Peyer's patch (tissue), 4 donors: ENCODE measurements at regions not wholly inside any gene's neighbourhood (a gene's known extent, or its start where the extent isn't known, plus 50 kb on each side); places are given as distances from the start of the nearest gene placed in this dataset.
"Not testable (repeated sequence)": the region's sequence is repeated elsewhere in the genome, so short reads cannot be mapped to it uniquely, and the experiment has no call there.

Experiments
- POLR2A ChIP-seq, 2 donors: fragments of 450-650 bp; IDR thresholded peaks; one replicate each; pipeline ENCODE4 v1.5.1; 2017; ENCODE audit warnings: antibody characterized with exemption in 2 of 2, mild to moderate bottlenecking in 2 of 2, moderate library complexity in 2 of 2
- TF ChIP-seq, protein P1 (sequence below), 6 experiments: fragments of 450-650 bp in 4 of 6; fragments of 200-600 bp in 2 of 6; sonication (generic) in 1 of 6; IDR thresholded peaks; one replicate each; pipeline ENCODE4 v1.5.1; 2017 to 2019; ENCODE audit warnings: antibody characterized with exemption in 6 of 6, mild to moderate bottlenecking in 3 of 6, moderate library complexity in 1 of 6

DNA sequence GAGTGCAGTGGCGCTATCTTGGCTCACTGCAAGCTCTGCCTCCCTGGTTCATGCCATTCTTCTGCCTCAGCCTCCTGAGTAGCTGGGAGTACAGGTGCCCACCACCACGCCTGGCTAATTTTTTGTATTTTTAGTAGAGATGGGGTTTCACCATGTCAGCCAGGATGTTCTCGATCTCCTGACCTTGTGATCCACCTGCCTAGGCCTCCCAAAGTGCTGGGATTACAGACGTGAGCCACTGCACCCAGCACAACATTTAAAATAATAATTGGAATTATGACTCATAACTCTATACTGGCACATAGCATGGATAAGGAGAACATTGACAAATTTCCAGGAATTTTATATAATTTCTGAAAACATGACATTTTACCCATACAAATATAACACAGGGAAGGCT is 54.2 kb downstream of the DBET start:
- TF ChIP-seq, protein P1, sequence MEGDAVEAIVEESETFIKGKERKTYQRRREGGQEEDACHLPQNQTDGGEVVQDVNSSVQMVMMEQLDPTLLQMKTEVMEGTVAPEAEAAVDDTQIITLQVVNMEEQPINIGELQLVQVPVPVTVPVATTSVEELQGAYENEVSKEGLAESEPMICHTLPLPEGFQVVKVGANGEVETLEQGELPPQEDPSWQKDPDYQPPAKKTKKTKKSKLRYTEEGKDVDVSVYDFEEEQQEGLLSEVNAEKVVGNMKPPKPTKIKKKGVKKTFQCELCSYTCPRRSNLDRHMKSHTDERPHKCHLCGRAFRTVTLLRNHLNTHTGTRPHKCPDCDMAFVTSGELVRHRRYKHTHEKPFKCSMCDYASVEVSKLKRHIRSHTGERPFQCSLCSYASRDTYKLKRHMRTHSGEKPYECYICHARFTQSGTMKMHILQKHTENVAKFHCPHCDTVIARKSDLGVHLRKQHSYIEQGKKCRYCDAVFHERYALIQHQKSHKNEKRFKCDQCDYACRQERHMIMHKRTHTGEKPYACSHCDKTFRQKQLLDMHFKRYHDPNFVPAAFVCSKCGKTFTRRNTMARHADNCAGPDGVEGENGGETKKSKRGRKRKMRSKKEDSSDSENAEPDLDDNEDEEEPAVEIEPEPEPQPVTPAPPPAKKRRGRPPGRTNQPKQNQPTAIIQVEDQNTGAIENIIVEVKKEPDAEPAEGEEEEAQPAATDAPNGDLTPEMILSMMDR (IDR thresholded peaks at IDR 0.05), result not testable (repeated sequence)
- not testable (repeated sequence) for TF ChIP-seq POLR2A (IDR thresholded peaks at IDR 0.05)
